ENCODE measurements at regions not wholly inside any gene's neighbourhood (a gene's known extent, or its start where the extent isn't known, plus 50 kb on each side); places are given as distances from the start of the nearest gene placed in this dataset.

DNA sequence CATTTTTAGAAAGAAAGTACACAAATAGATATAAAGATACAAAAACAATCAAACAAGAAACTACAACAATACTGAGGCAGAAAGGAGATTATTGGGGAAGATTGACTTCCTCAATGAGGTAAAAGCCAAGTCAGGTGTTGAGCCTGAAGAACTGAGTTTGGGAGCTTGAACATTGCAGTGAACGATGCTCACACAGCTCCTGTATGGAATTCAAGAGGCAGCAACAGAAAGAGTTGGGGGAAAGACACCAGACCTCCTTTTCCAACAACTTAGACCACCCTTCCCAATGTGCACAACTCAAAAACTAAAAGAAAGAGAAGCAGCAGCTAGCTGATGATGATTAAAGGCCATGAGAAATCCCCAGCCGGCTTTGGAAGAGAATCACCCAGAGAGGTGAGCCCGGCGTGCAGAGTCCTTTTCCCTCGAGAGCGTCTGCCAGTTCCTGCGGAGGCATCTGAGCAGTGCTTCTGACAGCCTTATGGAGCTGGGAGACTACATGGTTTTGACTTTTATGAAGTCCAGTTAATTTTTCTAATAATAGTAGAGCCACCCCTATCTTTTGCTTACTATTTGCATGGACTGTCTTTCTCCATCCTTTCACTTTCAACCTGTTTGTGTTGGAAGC is 106.9 kb upstream of the RFX8 start:
- H3K9me3 ChIP-seq (ENCODE audit: control insufficient read depth, low read depth, low read length), result no peaks in the 10 kb centered on the region
- no peaks in the 10 kb centered on the region for H3K36me3 ChIP-seq (ENCODE audit: control insufficient read depth in 2 of 2, extremely low read depth in 1 of 2, insufficient read depth in 2 of 2, low read length in 2 of 2)
- DNase-seq (ENCODE audit: low read depth, low spot score) (no peak), FAIRE-seq (no peak)
- H3K79me2 ChIP-seq (ENCODE audit: control insufficient read depth, insufficient read depth, low read length), result no peaks in the 10 kb centered on the region
- H4K20me1 ChIP-seq (ENCODE audit: control insufficient read depth, extremely low read depth, insufficient read depth, low read length), result no peaks in the 10 kb centered on the region
- H3K4me3 ChIP-seq (ENCODE audit: control insufficient read depth in 2 of 3, extremely low read depth in 1 of 3, insufficient read depth in 2 of 3, low read depth in 1 of 3, low read length in 3 of 3), result no peak overlapping the region
- no peak overlapping the region for H2AFZ ChIP-seq (ENCODE audit: control insufficient read depth, low read length)
- no peaks in the 10 kb centered on the region for H3K27me3 ChIP-seq (ENCODE audit: control insufficient read depth, extremely low read depth, insufficient read depth, low read length)
- TF ChIP-seq, protein P1, sequence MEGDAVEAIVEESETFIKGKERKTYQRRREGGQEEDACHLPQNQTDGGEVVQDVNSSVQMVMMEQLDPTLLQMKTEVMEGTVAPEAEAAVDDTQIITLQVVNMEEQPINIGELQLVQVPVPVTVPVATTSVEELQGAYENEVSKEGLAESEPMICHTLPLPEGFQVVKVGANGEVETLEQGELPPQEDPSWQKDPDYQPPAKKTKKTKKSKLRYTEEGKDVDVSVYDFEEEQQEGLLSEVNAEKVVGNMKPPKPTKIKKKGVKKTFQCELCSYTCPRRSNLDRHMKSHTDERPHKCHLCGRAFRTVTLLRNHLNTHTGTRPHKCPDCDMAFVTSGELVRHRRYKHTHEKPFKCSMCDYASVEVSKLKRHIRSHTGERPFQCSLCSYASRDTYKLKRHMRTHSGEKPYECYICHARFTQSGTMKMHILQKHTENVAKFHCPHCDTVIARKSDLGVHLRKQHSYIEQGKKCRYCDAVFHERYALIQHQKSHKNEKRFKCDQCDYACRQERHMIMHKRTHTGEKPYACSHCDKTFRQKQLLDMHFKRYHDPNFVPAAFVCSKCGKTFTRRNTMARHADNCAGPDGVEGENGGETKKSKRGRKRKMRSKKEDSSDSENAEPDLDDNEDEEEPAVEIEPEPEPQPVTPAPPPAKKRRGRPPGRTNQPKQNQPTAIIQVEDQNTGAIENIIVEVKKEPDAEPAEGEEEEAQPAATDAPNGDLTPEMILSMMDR (optimal IDR thresholded peaks at IDR 0.05 in 1 of 3, IDR thresholded peaks at IDR 0.05 in 1 of 3, conservative IDR thresholded peaks at IDR 0.05 in 1 of 3; ENCODE audit: extremely low read depth in 1 of 3, insufficient read depth in 2 of 3, low read length in 3 of 3), result no peak
- no peak for TF ChIP-seq EZH2 (IDR thresholded peaks at IDR 0.05; ENCODE audit: low read length)
- no peaks in the 10 kb centered on the region for H3K4me1 ChIP-seq (ENCODE audit: control insufficient read depth, extremely low read depth, insufficient read depth, low read length)
- no peak overlapping the region for H3K27ac ChIP-seq (ENCODE audit: control insufficient read depth, insufficient read depth, low read length)
- dilution Hi-C loops (cut with MboI; ENCODE audit: extremely low pct_ligation_motif_present, low sequenced_read_pairs), result no loop called here
- H3K4me2 ChIP-seq (ENCODE audit: control insufficient read depth, extremely low read depth, insufficient read depth, low read depth, low read length), result no peak overlapping the region
- no peak overlapping the region for H3K9ac ChIP-seq (ENCODE audit: control insufficient read depth, extremely low read depth, insufficient read depth, low read length)
- no peaks in the 10 kb centered on the region for H3K9me1 ChIP-seq (ENCODE audit: control insufficient read depth, extremely low read depth, insufficient read depth, low read length)

DNA sequence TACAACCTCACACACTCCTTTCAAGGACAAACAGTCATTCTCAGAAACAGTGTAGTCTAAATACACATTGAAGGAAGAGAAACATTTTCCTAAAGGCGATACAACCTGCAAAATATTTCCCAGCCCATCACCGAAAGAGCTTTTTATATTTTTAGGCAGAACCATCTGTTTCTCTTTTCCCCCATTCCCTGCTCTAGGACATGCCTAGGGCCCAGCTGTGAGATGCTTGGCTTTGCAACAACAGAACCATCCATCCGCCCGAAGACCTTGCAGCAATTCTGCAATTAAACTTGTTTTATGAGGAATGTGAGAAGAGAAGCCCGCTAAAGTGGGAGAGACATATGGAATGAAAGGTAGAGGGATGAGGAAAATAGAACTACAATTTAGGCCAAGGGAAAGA is 105.6 kb upstream of the RFX8 start:
- H3K27ac ChIP-seq (ENCODE audit: control insufficient read depth, insufficient read depth, low read length), result no peak overlapping the region
- DNase-seq (ENCODE audit: low read depth, low spot score), result no peak
- no peak for TF ChIP-seq EZH2 (IDR thresholded peaks at IDR 0.05; ENCODE audit: low read length)
- TF ChIP-seq, protein P1 (optimal IDR thresholded peaks at IDR 0.05 in 1 of 3, IDR thresholded peaks at IDR 0.05 in 1 of 3, conservative IDR thresholded peaks at IDR 0.05 in 1 of 3; ENCODE audit: extremely low read depth in 1 of 3, insufficient read depth in 2 of 3, low read length in 3 of 3), result no peak
- H3K79me2 ChIP-seq (ENCODE audit: control insufficient read depth, insufficient read depth, low read length), result no peaks in the 10 kb centered on the region
- FAIRE-seq, result no peak
- H2AFZ ChIP-seq (ENCODE audit: control insufficient read depth, low read length), result no peak overlapping the region
- H3K36me3 ChIP-seq (ENCODE audit: control insufficient read depth in 2 of 2, extremely low read depth in 1 of 2, insufficient read depth in 2 of 2, low read length in 2 of 2), result no peaks in the 10 kb centered on the region
- H3K4me3 ChIP-seq (ENCODE audit: control insufficient read depth in 2 of 3, extremely low read depth in 1 of 3, insufficient read depth in 2 of 3, low read depth in 1 of 3, low read length in 3 of 3), result no peak overlapping the region
- no peaks in the 10 kb centered on the region for H3K27me3 ChIP-seq (ENCODE audit: control insufficient read depth, extremely low read depth, insufficient read depth, low read length)
- no peak overlapping the region for H3K4me2 ChIP-seq (ENCODE audit: control insufficient read depth, extremely low read depth, insufficient read depth, low read depth, low read length)
- no peaks in the 10 kb centered on the region for H4K20me1 ChIP-seq (ENCODE audit: control insufficient read depth, extremely low read depth, insufficient read depth, low read length)
- no peaks in the 10 kb centered on the region for H3K4me1 ChIP-seq (ENCODE audit: control insufficient read depth, extremely low read depth, insufficient read depth, low read length)
- H3K9me3 ChIP-seq (ENCODE audit: control insufficient read depth, low read depth, low read length), result no peaks in the 10 kb centered on the region
- H3K9ac ChIP-seq (ENCODE audit: control insufficient read depth, extremely low read depth, insufficient read depth, low read length), result no peak overlapping the region
- dilution Hi-C loops (cut with MboI; ENCODE audit: extremely low pct_ligation_motif_present, low sequenced_read_pairs), result no loop called here
- no peaks in the 10 kb centered on the region for H3K9me1 ChIP-seq (ENCODE audit: control insufficient read depth, extremely low read depth, insufficient read depth, low read length)

Measured in keratinocyte (primary cell).